IMR-90 (cell line): ENCODE measurements at regions not wholly inside any gene's neighbourhood (a gene's known extent, or its start where the extent isn't known, plus 50 kb on each side); places are given as distances from the start of the nearest gene placed in this dataset.

ENCODE experiments used
- CEBPB ChIP-seq: IDR thresholded peaks from 2 replicates; pipeline ENCODE4 v1.6.1; 2012; ENCODE audit warnings: low read depth, low read length, improper control_type of control experiment
- CHD1 ChIP-seq: IDR thresholded peaks from 2 replicates; pipeline ENCODE4 v1.6.1; 2012; ENCODE audit warnings: low read depth, low read length, improper control_type of control experiment
- RFX5 ChIP-seq: IDR thresholded peaks from 2 replicates; pipeline ENCODE4 v1.8.0; 2012; ENCODE audit warnings: low read depth, mild to moderate bottlenecking, low read length, moderate library complexity
- SMC3 ChIP-seq: fragments of 150-350 bp; IDR thresholded peaks from 2 replicates; pipeline ENCODE4 v1.6.1; 2016; ENCODE audit warnings: low read depth, mild to moderate bottlenecking, antibody characterized with exemption, low read length, moderate library complexity
- TF ChIP-seq, protein P1 (sequence below): conservative IDR thresholded peaks from 2 replicates; pipeline ENCODE4 v1.5.1; 2012; ENCODE audit warnings: mild to moderate bottlenecking, low read depth, low read length, improper control_type of control experiment
- TF ChIP-seq, protein P2 (sequence below): fragments of 150-350 bp; IDR thresholded peaks from 2 replicates; pipeline ENCODE4 v1.6.1; 2016; ENCODE audit warnings: low read depth, mild to moderate bottlenecking, low read length, moderate library complexity, borderline replicate concordance

DNA sequence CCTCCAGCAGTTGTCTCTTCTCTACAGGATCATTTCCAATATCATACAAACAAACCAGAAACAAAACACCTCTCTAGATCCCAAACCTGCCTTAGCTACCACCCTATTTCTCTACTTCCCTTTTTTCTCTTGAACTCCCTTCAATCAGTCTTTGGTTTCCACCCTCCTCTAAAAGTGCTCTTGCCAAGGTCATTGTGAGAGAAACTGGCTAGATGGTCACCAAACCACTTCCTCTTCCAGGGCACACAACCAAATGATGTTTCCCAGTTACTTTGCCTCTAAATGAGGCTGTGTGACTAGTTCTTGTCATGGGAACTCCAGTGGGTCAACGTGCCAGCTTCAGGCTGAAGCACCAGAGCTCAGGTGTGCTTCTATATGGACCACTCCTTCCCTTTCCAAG lies 85.8 kb upstream of the ARMC2 start:
- TF ChIP-seq, protein P1, sequence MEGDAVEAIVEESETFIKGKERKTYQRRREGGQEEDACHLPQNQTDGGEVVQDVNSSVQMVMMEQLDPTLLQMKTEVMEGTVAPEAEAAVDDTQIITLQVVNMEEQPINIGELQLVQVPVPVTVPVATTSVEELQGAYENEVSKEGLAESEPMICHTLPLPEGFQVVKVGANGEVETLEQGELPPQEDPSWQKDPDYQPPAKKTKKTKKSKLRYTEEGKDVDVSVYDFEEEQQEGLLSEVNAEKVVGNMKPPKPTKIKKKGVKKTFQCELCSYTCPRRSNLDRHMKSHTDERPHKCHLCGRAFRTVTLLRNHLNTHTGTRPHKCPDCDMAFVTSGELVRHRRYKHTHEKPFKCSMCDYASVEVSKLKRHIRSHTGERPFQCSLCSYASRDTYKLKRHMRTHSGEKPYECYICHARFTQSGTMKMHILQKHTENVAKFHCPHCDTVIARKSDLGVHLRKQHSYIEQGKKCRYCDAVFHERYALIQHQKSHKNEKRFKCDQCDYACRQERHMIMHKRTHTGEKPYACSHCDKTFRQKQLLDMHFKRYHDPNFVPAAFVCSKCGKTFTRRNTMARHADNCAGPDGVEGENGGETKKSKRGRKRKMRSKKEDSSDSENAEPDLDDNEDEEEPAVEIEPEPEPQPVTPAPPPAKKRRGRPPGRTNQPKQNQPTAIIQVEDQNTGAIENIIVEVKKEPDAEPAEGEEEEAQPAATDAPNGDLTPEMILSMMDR, result no peak
- TF ChIP-seq CEBPB, result no peak
- no peak for TF ChIP-seq CHD1
- no peak for TF ChIP-seq SMC3
- TF ChIP-seq, protein P2, sequence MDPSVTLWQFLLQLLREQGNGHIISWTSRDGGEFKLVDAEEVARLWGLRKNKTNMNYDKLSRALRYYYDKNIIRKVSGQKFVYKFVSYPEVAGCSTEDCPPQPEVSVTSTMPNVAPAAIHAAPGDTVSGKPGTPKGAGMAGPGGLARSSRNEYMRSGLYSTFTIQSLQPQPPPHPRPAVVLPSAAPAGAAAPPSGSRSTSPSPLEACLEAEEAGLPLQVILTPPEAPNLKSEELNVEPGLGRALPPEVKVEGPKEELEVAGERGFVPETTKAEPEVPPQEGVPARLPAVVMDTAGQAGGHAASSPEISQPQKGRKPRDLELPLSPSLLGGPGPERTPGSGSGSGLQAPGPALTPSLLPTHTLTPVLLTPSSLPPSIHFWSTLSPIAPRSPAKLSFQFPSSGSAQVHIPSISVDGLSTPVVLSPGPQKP, result no peak
- no peak for TF ChIP-seq RFX5
